ENCODE measurements at regions not wholly inside any gene's neighbourhood (a gene's known extent, or its start where the extent isn't known, plus 50 kb on each side); places are given as distances from the start of the nearest gene placed in this dataset.
"Not testable (repeated sequence)": the region's sequence is repeated elsewhere in the genome, so short reads cannot be mapped to it uniquely, and the experiment has no call there.

GRCh38 chr16:86874141-86874540 lies 295.8 kb downstream of the FOXL1 start:
- DNase-seq: no peak

DNA sequence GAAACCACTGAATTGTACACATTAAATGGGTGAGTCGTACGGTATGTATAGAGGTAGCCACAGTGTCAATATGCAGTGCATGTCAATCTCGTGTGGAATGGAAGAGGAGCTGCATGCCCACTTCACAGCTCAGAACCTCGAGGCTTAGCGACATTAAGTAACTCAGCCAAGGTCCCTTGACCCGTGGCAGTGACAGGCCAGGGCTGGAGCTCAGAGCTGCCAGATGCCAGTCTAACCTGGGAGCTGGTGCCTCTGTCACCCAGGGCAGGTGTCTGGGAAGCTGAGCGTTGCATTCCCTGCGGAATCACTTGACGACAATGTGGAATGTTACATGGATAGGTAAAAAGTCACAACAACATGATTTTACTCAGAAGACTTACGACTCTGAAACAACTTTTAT lies 298.1 kb downstream of the FOXL1 start:
- no peak for DNase-seq

- no peak for DNase-seq
Observed at GRCh38 chr16:86877108-86877507, 298.8 kb downstream of the FOXL1 start.

DNA sequence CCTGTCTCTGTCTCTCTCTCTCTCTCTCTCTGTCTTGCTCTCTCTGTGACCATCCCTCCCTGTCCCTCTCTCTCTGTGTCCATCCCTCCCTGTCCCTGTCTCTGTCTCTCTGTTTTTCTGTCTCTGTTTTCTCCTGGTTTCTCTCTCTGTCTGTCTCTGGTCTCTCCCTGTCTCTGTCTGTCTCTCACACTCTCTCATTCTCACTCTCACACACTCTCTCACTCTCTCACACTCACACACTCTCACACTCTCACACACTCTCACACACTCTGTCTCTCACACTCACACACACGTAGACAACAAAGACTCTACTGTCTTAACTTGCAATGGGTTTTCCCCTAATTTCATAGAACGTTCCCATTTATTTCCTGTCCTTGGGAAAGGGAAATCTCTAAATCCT lies 299.5 kb downstream of the FOXL1 start:
- no peak for DNase-seq

DNA sequence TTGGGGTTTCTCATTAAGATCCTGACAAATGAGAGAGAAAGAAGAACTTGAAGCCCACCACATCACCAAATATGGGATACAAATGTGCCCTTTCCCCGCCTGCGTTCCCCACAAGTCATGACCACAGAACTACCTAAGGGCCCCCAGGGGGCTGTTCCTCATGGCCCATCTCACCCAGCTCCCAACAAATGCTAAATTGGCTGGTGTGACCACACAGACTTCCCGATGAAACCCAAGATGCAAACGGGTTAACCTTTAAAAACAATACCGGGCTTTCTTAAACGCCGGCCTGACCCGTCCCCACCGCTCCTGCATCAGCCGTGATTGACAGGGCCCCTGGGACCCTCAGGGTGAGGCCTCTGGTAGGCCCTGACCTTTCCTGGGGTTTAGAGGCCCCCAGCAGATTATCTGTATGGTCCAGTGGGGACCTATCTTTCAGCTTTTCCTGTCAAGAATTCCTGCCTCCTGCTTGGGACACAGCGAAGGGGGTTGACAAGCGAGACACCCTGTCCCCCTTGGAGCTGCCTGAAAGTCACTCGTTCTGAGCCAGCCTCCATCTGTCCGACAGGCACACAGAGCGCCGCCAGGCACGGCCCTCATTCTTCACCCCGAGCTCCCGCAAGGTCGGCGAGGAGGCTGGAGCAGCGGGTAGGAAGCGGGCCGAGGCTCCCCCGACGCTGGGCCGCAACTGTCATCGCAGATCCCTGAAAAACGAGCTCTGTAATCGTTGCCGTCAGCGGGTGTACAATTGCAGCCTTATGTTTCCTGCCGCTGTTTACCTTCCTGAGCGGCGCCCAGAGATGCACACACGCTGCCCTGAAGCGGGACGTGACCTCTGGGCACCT lies 300.1 kb downstream of the FOXL1 start:
- DNase-seq: no peak

DNA sequence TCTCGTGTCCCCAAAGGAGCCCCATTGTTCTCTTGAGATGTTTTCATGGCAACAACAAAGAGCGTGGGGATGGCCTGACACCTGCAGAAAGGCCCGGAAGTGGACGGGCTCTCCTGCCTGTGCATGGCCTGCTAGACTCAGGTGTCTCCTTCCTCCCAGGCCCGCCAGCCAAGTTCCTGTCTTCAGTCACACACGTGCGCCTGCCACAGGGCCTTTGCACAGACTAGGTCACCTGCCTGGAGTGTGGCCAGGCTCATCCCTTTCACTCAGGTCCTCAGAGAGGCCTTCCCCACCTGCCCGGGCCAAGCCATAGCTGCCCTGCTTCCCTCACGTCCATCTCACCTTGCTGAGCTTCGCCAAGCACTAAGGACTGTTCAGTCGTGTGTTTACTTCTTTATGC lies 300.9 kb downstream of the FOXL1 start:
- DNase-seq: no peak

GRCh38 chr16:86880316-86881117 lies 302.2 kb downstream of the FOXL1 start:
- no peak for DNase-seq

DNA sequence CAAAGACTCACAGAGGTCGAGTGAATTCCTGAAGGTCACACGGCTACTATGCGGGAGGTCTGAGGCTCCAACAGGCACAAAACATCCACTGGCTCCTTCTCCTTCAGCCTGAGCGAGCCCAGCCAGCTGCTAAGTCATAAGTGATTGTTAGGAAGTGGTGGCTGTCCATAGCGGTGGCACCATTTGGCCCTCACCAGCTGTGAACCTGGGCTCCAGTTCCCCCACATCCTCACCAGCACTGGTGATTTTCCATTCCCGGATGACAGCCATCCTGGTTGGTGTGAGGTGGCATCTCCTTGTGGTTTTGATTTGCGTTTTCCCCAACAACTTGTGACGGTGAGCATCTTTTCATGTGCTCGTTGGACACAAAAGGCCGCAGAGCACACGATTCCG lies 302.8 kb downstream of the FOXL1 start:
- DNase-seq: no peak

DNA sequence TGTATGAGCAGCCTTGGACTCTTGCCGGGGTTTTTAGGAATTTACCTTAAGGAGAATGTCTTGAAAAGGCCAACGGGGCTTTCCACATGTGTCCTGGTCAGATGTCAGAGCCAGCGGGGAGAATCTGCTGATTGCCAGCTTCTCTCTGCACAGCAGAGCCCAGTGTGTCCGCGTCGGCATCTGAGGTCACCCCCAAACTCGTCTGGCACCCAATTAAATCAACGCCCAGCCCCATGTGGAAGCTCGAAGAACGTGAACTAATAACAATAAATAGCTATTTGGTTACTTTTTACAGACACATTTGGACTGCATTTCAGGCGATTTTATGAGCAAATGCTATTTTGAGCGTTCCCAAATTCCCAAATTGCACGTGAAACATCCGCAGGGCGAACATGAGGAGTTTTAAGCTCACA lies 303.5 kb downstream of the FOXL1 start:
- no peak for DNase-seq

- no peak for DNase-seq
Observed at GRCh38 chr16:86882586-86883280, 304.4 kb downstream of the FOXL1 start.

- DNase-seq: no peak
Observed at GRCh38 chr16:86883583-86884389, 305.4 kb downstream of the FOXL1 start.

DNA sequence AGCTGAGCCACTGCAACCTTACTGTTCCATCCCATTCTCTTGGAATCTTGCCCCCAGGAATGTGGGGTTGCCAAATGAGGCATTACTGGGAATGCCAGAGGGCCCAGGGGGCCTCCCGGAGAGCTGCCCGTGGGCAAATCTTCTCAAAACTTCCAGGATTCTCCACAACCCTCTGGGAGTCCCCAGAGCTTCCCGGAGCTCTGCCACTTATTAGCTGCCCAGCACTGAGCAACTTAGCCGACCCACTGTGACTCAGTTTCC lies 306.0 kb downstream of the FOXL1 start:
- no peak for DNase-seq

DNA sequence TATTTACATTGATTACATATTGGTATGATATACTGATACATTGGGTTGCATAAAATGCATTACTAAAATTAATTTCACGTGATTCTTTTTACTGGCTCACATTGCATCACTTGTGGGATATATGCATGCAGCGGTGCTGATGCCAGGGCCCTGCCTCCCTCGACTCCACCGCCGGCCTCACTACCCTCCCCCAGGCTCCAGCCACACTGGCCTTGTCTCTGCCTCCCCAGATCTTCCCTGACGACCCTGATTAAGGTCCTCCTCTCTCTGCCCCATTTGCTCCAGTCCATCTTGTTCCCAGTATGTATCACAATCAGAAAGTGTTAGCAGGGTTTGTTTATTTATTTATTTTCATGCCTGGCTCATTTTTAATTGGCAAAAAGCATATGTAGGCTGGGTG lies 306.8 kb downstream of the FOXL1 start:
- no peak for DNase-seq

DNA sequence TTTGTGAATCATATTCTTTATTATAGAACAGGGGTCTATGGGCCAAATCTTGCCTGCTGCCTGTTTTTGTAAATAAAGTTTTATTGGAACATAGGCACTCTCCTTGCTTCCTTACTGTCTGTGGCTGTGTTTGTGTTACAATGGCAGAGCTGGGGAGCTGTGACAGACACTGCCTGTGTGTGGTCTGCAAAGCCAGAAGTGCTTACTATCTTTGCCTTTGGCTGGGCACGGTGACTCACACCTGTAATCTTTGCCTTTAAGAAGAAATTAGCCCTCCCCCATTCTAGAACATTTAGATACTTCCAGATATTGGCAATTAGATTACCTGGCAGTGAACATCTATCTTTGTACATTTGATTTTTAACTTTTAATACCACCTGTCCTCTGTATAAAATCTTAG lies 308.3 kb downstream of the FOXL1 start:
- no peak for DNase-seq

- DNase-seq: no peak
Observed at GRCh38 chr16:86887416-86887815, 309.1 kb downstream of the FOXL1 start.

DNA sequence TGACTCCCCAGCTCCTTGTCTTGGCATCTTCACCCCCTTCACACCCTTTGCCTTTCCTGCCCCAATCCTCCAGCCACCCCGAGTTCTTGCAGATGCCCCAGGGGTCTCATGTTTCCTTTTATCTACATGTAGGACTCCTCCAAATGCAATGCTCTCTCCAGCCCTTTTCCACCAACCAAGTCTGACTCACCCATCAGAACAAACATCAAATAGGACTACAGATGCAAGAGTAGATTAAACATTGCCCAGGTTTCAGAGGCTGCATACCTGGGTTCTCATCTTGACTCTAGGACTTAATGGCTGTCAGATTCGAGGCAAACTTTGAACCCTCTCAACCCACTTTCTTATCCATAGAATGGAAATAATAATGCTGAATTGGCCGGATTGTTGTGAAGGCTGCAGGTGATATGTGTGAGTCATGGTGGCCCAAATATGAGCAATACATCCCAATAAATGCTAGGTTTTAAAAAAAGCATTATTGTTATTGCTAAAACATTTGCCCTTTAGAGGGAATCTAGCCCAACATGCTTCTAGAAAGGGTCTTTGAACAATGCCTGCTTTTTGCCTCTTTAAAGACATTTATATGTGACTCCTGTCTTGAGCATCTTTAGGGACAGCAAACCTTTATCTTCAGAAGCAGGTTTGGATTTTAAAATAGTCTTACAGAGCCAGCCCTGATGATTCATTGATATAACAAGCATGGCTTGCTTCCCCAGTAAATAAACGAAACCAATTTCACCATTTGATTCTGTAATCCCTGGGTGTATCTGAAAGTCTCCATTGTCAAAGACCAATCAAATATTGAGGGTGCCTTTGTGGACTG lies 310.1 kb downstream of the FOXL1 start:
- DNase-seq: no peak

- DNase-seq: not testable (repeated sequence)
Observed at GRCh38 chr16:86889054-86889366, 310.7 kb downstream of the FOXL1 start.

- no peak for DNase-seq
Observed at GRCh38 chr16:86889974-86890373, 311.6 kb downstream of the FOXL1 start.

- DNase-seq: no peak
Observed at GRCh38 chr16:86891121-86891520, 312.8 kb downstream of the FOXL1 start.

DNA sequence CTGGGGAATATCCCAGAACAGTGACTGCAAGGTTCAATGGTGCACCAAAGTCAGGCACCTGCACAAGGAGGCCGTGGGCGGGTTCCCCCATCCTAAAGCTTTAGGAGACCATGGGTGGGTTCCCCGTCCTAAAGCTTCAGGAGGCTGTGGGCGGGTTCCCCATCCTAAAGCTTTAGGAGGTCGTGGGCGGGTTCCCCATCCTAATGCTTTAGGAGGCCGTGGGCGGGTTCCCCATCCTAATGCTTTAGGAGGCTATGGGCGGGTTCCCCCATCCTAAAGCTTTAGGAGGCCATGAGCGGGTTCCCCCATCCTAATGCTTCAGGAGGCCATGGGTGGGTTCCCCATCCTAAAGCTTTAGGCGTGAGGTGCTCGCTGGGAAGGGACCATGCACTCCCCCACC lies 313.3 kb downstream of the FOXL1 start:
- DNase-seq: no peak

DNA sequence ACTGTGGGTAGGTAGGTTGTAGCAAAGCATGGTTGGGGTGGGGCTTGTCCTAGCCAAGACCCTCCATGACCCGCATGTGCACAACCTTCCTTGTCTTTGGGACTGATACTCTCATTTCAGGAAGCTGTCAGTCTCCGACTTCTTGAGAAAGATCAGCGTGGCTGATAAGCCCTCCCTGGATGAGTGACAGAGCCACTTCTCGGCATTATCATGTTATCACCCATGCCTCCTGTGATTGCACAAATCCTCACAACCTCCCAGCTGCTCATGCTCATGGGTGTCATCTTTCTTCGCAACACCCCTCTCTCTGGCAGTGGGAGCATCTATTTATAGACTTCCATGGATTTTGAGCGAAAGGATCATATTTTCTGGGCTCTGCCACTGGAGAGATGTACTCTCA lies 314.2 kb downstream of the FOXL1 start:
- DNase-seq: no peak

GRCh38 chr16:86893506-86893905 lies 315.2 kb downstream of the FOXL1 start:
- no peak for DNase-seq

Data from NCI-H510A treated with DMSO at 0.1 percent for 48 hours (cell line).